SH-SY5Y (cell line): ENCODE measurements at regions not wholly inside any gene's neighbourhood (a gene's known extent, or its start where the extent isn't known, plus 50 kb on each side); places are given as distances from the start of the nearest gene placed in this dataset.

Source experiments
- GATA2 ChIP-seq: IDR thresholded peaks from 2 replicates; pipeline ENCODE4 v1.6.1; 2011; ENCODE audit warnings: mild to moderate bottlenecking, low read depth, low read length
- GATA3 ChIP-seq: IDR thresholded peaks from 2 replicates; pipeline ENCODE4 v1.6.1; 2011; ENCODE audit warnings: low read depth, mild to moderate bottlenecking, low read length, moderate library complexity

DNA sequence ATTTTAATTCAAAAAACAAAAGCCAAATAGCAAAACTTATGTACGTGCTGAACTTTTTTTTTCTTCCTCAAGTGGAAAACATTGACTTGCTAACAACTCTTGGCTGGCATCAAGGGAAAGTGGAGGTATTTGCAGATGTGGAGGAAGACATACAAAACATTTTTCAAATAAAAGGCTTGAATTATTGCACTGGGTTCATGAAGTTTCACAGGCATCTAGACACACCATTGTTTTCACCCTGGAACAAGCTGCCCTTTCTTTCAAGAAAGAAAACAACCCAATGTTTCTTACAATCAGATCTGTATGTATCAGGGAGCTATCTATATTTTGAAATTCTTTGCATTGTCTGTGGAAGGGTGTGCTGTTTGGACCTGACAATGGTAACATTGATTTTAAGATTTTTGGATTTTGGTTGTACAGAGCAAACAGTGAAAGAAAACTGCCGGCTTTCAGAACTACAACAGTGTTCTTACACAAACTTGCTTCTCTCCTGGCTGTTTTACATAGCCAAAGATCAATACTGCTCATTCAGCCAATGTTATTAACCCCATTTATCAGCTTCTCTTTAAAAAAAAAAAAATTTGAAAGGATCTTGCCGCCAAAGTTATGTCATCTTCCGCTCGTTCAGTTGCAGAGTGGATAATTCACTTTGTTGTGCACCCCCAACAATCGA, 187.7 kb upstream of the FOXD3 start:
- TF ChIP-seq GATA3 (no peak), GATA2 (no peak)

DNA sequence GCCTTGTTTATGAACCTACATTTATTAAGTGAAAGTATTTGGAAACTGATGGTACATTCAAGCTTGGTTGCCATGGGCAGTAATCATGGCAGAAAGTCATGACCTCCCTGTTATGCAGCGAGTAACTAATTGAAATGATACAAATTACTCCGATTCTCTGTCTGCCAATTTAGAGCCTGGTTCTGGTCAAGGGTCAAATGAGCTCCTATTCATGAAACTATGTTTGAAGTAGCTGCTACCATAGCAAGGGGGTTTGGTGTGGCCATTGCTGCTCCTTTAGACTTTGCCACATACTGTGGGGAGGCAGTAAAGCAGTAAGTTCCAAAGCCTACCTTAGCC, 187.2 kb upstream of the FOXD3 start:
- TF ChIP-seq GATA3 (no peak), GATA2 (no peak)

DNA sequence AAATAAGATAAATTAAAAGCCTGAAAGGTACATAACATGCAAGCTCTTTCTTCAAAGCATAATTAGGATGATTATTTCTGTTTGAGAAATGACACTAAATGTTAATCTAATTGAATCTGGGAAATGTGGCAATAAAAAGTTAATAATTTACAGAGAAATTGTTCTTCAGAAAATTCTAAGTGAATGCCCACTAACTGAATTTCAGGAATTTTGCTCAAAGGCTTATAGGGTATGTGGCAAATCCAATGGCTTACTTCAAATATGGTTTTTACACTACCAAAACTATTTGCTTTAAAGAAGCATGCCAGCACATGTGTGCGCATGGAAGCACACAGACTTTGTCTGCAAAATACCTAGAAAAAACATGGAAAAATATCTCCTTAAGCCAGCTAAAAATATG, 186.6 kb upstream of the FOXD3 start:
- TF ChIP-seq GATA3: no peak
- no peak for TF ChIP-seq GATA2

DNA sequence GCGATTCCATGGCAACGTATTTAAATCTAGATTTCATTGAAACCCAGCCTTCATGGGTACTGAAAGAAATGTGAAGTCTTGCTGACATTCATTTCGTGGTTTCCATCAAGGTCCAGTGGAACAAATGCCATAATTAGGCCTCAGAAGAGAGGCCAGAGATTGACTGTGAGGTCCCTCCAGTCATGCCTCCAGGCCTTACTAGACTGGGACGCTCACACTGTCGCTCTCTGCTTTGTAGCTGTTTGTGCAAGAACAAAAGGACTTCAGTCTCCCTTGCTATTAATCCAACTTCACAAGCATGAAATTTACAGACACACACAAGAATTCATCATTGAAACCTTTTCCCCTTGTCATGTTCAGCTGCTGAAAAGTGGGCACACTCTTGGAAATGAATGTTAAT, 180.4 kb upstream of the FOXD3 start:
- no peak for TF ChIP-seq GATA3
- TF ChIP-seq GATA2: no peak

DNA sequence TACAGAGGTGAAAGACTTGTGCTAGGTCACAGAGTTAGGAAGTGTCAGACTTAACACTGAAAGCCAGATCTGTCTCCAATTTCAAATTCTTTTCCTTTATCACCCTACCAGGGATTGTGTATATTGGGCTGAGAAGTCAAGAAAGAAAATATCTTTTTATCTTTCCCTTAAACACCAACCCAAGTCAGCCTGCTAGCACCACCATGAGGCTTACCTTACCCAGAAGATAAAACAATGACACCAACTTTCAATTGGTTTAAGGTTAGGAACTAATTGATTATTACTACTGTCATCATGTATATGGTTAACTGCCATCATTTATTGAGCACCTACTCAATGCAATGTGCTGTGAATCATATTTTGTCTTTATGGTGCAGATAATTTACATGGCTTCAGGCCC, 178.9 kb upstream of the FOXD3 start:
- TF ChIP-seq GATA3 (no peak), GATA2 (no peak)

DNA sequence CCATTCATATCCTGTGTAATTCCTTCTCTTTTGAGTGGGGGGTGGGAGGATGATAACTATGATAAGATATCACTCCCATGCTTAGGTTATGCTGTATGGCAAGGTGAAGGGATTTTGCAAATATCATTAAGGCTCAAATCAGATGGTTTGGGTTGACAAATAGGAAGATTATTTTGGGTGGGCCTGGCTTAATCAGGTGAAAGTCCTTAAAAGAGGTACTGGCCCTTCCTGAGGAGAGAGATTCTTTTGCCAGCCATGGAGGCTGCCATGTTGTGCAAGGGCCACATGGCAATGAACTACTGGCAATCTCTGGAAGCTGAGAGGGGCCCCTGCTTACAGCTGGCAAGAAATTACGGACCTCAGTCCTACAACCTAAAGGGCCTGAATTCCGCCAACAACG, 174.6 kb upstream of the FOXD3 start:
- no peak for TF ChIP-seq GATA3
- no peak for TF ChIP-seq GATA2

DNA sequence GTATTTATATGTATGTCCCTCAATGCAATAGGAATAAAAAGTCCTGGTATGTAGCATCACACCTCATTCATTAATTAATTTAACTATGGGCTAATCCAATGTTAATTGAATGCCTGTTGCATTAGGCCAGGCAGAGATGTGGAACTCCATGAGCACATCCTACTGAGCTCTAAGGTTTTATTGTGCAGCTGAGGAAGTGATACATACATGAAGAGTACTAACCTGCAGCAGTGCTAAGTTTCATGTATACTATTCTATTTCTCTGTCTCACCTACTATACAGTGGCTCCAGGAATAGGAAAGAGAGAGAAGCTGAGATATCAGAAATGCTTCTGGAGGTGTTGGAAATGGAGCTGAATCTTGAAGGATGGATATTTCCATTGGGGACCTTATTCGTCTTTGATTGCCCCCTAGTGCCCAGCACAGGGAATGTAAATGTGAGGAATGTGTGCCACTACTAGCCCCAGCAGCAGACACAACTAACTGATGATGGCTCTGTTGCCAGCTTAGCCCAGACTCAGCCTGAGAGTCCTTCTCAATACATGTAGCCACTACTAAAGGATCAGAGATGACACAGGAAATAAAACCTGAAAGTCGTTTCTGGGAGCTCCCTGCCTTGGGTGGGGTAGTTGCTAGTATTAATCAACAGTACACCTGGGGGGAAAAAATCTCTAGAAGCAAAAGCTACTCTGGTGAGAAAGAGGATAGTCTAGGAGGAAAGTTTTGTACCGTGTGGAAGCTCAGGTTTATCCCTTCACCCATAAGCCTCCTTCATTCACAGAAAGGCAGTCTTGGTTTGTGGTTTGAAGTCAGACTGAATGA, 173.3 kb upstream of the FOXD3 start:
- TF ChIP-seq GATA3 (no peak), GATA2 (no peak)

DNA sequence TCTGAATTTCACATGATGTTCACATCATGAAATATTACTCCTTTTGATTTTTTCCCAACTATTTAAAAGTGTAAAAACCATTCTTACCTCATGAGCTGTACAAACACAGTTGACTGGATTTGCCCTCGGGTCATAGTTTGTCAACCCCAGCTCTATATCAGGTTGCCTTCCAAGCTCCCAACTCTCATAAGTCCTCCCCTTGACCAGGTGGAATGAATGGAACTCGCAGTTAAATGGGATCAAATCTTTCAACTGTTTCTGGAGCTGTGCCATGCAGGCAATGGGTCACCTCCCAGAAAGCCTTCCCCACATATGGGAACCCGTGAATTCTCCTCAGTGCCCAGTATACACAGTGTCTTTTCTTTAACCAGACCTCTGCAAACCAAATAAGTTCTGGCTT, 169.8 kb upstream of the FOXD3 start:
- TF ChIP-seq GATA2 (no peak), GATA3 (no peak)

DNA sequence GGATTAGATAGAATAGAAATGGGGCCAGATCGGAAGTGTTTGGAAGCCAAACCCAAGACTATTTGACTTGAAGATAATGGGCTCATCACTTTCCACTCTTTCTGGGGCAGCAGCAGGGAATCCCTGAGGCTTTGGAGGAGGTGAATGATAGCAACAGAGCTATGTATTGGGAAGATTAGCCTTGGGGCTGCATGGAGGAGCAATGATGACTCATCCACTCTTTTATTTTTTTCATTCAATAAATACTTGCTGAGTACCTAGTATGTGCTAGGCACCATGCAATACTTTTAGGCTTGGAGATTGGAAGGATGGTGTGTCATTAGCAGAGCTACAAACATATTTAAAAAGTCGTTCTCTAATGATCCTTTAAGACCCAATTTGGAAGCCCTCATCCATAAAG, 166.9 kb upstream of the FOXD3 start:
- TF ChIP-seq GATA2 (no peak), GATA3 (no peak)

DNA sequence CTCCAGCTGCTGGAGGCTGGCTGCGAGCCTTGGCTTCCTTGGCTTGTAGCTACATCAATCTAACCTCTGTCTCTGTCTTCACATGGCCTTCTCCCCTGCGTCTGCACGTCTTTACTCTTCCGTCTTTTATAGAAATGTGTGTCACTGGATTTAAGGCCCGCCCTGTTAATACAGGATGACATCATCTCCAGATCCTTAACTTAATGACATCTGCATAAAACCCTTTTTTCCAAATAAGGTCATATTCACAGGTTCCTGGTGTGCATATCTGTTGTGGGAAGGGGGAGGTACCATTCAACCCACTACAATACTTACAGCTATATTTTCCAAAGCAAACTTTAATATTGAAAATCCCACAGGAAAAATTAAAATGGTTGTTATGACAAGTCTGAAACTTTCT, 165.3 kb upstream of the FOXD3 start:
- no peak for TF ChIP-seq GATA3
- no peak for TF ChIP-seq GATA2

DNA sequence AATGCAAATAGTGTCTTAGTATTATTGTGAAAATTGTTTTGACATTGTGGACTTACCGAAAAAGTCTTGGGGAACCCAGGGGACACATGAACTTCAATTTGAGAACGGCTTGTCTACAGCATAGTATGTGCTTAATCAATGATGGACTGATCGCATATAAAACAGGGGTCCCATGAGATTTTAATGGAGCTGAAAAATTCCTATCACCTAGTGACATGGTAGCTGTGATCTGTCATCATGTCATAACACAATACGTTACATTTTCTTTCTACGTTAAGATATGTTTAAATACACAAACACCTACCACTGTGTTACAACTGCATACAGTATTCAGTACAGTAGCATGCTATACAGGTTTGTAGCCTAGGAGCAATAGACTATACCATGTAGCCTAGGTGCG, 153.3 kb upstream of the FOXD3 start:
- TF ChIP-seq GATA3 (no peak), GATA2 (no peak)

DNA sequence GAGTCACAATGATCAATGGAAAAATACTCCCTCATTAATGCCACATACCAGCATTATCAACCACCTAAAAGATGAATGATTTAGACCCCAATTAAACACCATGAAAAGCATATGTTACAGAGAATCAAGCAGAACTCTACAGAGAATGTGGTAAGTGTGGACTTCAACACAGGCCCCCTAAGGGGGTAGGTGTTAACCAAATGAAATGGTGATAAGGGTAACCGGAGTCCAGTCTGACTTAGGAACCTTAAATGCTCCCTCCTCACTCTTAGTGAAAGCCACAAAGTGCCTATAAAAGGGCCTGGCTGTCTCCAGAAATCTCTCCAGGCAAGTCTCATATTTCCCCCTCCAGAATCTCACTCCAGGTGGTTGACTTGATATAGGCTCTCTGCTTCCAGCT, 149.2 kb upstream of the FOXD3 start:
- TF ChIP-seq GATA3 (no peak), GATA2 (no peak)

DNA sequence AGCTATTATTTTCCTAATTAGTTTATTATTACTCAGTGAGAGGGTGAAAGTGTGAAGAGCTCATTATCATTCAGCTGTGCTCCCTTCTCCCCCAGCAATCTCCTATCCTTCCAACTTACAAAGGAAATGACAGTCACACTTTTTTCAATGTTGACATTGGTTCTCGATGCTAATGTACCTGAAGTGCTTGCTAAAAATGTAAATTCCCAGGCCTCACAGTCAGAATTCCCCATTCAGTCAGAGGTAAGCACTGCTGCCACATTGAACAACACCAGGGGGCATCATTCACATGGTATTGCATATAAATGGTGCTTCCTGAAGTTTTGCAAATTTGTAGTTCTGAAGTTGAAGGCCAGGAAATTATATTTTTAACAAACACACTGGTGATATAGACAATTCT, 132.7 kb upstream of the FOXD3 start:
- TF ChIP-seq GATA3 (no peak), GATA2 (no peak)

DNA sequence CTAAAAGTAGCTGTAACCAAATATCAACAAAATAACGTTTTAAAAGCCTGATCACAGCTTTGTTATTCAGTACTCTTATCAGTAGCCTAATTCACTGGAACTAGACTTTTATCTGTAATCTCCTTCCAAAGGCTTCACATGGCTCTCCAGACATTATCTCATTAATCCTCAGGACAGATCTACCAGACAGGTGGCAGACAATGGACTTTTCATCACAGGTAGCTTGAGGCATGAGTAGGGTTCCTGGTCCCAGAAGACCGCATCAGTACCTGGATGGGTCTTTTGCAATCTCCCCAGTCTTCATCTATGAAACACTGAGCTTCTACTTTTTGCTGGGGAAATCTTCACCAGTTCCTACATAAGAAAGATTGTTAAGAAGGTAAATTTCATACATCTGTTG, 132.2 kb upstream of the FOXD3 start:
- TF ChIP-seq GATA2 (no peak), GATA3 (no peak)

DNA sequence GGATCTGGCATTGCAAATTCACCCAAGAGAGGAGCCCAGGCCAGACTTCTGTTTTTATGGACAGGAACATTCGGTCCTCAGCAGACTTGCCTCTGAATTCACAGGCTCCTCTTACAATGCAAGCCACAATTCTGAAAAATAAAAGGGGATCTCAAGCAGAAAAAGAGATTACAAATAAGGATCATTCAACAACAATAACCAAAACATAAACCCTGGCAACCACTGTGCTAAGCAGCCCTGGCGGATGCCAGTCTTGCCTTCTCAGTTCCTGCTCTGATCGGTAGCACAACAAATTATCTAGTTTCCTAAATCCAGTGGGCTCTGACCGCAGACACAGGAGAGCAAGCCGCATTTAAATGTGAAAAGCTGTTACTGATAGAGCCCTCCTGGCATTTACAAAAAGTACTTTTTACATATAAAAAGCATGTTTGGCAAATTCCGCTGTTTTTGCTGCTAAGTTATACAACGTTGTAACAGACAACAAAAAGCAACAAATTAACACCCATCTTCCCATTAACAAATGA, 123.4 kb upstream of the FOXD3 start:
- TF ChIP-seq GATA3: no peak
- no peak for TF ChIP-seq GATA2
